ENCODE measurements at regions not wholly inside any gene's neighbourhood (a gene's known extent, or its start where the extent isn't known, plus 50 kb on each side); places are given as distances from the start of the nearest gene placed in this dataset.
A peak's percentile ranks its signal among the peaks of the same experiment; 100 is the strongest.

DNA sequence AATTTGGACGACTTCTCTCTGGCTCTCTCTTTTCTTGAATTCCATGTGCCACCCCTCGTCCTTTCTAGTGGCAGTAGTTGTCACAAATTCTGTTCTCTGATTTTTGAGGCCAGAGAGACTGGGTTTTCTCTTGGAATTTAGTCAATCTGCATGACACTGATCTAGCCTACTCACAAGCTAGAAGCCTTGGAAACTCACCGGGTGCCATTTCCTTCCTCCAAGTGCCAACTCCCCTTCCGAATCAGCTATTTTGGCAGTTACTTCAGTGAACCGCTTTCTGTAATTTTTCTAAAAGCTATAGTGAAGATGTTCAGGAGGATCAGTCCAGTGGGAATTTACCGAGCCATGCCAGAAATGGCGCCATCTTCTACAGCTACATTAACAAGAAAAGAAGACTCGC, 228.9 kb downstream of the PMP22 start:
- no peak for DNase-seq

DNA sequence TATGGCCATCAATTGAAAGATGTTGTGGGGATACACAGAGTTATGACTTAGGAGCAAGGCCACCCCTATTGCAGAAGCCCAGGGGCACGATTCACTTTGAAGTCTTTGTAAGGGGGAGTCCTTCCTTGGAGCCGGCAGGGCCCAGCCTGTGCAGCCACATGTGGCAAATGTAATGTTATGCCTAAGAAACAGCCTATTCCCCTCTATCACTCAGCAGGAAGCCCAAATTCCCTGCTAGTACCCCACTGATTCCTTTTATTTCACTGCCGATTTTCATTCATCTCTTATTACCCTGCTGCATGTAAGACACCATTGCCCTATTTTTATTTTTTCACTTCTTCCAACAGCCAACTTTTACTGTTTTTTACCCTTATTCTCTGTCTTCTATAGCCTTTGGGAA, 233.2 kb downstream of the PMP22 start:
- no peak for DNase-seq

DNA sequence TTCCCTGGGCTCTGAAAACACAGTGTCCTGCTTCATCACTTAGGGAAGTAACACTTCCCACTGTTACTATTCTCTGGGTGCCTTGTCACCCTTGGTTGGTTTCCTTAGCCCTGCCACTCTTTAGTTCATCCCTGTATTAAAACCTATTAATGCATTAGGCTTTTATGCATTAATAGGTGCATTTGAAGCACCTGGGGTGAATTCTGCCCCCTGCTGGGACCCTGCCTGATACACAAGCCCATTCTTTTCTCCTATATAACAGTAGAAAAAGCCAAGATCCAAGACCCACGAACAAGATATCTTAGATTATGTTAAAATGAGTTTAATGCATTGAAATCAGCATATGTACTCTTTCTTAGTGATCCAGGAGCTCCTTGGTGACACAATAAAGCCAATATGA, 235.7 kb downstream of the PMP22 start:
- no peak for DNase-seq

DNA sequence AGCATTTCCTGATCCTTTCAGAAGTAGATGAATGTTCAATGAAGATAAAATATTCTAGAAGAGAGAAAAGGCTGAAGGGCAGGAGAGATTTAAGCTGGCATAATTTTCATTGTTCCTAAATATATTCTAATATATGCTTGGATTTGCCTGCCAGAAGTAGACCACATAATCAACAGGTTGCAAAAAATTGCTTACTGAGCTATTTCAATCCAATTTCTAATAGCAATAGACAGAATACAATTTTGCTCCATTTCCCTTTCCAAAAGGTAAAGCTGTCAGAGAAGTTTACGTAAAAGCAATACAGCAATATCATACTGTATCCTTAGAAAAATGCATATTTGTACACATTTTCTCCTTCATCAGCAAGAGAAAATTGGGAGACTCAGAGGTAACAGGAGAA, 237.3 kb downstream of the PMP22 start:
- DNase-seq = no peak

DNA sequence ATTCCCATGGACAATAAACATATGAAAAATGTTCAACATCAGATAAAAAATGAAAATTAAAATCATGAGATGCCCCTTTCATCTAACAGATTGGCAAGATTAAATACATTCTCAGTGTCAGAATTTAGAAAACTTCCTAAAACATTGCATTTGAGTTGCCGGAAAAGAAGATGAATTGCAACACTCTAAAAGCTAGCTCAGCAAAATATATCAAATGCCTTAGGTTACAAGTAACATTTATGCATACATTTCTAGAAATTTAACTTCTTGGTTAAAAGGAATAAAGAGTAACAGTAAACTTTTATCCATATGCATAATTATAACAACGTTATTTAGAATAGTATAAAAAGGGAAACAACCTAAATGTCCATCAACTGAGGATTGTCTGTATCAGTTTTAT, 239.0 kb downstream of the PMP22 start:
- DNase-seq = no peak

DNA sequence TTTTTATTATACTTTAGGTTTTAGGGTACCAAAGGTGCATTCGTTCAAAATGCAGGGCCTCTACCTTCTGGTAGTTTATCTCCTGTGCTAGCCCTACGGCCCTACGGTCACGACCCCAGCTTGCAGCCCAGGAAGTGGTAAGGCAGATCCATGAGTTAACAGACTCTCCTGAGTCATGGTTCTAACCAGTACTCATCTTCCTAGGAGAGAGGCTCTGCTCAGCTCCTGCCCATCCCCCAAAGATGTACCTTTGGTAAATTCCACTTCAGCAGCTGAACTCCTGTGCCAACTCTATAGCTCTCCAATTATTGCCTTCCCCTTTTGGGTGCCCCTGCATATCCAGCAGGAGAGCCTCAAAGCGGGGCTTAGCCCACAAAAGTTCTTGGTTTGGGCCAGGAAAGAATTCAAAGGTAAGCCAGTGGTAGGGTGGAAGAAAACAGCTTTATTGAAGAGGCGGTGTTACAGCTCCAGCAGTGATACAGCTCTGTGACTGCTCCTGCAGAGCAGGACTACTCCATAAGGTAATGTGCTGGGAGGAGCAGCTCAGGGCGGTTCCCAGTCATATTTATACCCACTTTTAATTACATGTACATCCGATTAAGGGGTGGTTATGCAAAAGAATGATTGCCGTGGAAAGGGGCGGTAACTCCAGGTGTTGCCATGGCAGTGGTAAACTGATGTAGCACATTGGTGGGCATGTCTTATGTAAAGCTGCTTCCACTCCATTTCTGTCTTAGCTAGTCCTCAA, 241.4 kb downstream of the PMP22 start:
- peak; percentile 40 for DNase-seq

DNA sequence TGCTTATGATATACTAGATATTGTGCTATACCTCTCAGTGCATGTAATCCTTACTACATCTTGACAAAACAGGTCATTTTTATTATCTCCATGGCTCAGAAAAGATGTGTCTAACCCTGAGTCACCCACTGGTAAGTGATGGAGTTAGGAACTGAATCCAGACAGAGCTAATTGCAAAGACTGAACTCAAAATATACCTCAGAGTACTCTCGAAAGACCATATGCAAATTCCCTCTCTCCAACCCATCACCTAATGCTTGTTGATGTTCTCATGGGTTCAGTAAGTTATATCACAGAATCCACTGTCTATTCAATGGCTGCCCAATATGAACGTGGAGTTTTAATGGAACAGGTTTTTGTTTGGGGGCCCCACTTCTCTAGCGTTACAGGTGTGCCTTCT, 246.0 kb downstream of the PMP22 start:
- DNase-seq = no peak

DNA sequence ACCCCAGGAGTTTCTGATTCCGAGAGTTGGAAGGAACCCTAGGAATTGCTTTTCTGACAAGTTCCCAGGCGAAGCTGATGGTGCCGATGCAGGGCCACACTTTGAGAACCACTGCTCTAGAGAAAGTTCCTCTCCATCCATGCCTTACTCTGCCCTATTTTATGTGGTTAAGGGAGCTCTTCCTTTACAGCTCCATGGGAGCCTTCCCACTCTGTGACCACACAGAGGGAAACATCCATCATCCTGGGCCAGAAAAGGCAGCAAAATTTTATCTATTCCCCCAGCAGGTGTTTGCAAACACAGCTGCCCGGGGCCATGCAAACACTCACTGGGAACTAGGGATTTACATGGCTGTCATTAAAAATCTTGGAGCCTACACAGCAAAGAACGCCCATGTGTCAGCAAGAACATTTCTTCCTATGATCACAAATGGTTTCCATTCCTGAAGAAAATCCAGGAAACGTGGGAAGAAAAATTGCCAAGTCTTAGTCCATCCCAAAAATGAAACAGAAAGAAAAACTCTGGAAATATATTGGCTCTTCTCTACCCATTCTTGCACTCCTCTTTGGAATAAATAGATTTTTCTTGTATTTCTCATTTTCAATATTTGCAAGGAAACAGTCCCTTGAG, 252.7 kb downstream of the PMP22 start:
- no peak for DNase-seq

DNA sequence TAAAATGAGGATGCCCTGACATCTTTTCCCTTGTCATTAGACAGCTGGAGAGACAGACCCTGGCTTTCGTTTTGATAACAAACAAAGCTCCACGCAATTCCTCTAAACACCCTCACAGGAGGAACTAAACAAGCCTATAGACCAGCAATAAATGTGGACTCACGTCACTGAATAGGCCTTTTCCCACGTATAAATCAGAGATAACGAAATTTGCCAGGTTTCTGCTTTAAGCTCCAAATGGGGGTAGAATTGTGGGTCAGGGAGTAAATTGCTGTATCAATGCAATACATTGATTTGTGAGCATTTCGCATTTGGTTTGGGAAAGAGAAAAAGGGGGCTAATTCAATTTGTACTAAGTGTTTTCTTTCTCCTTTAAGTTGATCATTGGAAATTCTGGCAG, 256.0 kb downstream of the PMP22 start:
- no peak for DNase-seq

DNA sequence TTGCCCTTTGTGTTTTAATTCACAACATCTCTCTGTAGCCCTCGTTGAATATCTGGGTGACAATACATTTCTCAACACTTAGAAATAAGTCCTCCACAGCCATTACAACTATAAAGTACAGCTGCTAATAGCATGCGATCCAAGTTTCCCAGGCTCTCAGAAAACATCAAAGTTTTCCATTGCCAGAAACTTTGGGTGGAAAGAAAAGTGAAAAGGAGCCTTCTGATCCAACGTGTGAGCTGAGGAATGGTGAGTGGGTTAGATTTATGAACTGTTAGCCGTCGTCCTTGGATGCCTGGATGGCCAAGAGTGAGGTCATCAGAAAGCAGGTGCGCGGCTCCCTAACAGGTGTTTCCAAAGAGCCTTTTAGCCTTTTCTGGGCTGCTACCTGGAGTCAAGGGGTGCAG, 258.0 kb downstream of the PMP22 start:
- DNase-seq = no peak

DNA sequence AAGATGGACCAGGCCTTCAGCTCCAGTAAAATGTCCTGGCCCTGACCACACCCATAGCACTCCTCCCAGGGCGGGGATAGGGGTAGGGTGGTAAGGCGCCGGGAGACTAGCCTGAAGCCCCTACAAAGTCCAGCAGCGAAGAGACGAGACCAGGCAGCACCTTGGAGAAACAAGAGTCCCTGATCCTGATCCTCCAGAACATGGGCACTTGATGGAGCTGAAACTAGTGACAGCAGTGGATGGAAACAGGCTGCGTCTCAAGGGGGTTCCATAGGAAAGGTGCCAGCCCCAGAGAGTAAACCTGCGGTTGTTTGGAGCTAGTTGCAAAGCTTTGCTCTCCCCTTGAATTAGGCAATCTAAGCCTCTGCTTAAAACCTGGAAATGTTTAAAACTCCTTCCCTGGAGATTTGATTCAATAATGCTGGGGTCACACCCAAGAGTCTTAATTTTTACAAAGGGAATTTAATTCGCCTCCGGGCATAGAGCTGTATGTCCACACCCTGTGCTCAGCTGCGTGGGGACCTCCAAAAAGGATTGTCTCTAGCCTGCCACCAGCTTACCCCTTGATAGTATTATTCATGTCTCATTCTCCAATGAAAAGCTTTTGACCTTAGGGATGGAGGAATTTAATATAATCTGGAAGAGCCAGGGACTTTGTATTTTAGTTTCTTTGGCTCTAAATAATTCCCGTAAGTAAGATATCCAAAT, 258.6 kb downstream of the PMP22 start:
- DNase-seq = no peak

DNA sequence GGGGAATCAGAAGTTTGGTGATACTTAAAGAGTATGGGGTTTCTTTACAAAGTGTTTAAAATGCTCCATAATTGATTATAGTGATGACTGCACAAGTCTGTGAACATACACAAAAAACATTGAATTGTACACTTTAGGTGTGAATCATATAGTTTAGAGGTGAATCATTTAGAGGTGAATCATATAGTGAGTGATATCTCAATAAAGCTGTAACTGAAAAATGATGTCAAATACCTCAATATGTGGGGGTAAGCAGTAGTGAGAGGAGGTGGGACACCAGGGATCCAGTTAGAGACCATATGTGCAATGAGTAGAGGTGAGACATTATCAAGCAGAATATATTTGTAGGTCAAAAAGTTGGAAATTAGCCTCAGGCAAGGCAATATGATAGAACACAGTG, 264.5 kb downstream of the PMP22 start:
- DNase-seq = no peak

DNA sequence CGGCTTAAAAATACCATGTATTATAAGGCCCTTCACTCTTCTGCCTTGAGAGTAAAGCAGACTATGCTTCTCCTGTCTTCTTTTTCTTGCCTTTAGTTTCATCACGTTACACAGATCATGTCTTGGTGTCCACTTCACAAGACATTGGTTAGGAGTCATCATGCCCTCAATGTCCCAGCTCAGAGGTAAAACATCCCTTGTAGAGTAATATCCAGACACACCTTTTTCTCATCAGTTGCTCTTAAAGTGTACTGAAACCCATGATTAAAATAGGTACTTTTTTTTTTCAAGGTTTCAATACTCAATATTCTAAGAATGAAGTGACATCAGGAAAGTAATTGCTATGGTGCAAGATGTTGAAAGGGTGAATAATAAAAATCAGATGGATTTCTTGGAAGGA, 267.8 kb downstream of the PMP22 start:
- no peak for DNase-seq

DNA sequence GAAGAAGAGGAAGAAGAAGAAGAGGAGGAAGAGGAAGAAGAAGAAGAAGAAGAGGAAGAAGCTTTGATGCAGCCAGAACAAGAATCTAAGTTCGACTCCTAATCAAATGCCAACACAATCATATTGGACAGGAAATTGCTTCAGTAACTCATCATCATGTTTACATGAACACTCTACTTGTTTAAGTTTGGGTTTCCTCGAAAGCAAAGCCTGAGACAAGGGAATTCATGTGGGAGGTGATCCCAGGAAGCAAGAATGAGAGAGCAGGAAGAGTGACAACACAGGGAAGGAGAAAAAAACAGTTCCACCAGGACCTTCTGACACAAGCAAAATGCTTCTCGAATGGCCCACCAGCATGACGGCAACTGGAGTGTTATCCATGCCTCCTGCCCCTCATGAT, 279.0 kb downstream of the PMP22 start:
- no peak for DNase-seq

DNA sequence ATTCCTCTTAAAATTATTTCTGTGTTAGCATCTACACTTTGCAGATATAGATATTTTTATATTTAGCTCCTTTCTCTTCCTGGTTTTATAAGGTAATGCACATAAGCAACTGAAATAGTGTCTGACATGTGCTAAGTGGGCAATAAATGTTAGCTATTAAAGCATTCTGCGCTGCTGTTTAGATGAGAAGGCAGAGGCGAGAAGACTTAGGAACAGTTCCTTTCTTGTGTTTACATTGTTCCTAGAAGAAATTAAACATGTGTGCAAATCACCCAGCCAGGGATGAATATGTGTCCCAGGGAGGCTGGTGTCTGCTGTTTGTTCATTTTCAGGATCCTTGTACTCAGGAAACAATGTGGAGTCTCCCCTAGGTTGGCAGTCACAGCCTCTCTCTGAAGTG, 292.3 kb downstream of the PMP22 start:
- no peak for DNase-seq

DNA sequence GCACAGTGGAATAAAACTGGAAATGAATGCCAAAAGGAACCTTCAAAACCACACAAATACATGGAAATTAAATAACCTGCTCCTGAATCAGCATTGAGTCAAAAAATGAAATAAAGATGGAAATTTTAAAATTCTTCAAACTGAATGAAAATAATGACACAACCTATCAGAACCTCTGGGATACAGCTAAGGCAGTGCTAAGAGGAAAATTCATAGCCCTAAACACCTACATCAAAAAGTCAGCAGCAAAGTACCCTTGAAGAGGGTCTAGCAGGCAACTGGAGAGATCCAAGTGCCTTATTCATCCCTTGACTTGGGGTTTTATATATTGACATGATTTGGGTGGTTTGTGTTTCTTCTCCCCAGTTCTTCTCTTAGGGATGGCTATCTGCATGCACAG, 294.1 kb downstream of the PMP22 start:
- DNase-seq = no peak

DNA sequence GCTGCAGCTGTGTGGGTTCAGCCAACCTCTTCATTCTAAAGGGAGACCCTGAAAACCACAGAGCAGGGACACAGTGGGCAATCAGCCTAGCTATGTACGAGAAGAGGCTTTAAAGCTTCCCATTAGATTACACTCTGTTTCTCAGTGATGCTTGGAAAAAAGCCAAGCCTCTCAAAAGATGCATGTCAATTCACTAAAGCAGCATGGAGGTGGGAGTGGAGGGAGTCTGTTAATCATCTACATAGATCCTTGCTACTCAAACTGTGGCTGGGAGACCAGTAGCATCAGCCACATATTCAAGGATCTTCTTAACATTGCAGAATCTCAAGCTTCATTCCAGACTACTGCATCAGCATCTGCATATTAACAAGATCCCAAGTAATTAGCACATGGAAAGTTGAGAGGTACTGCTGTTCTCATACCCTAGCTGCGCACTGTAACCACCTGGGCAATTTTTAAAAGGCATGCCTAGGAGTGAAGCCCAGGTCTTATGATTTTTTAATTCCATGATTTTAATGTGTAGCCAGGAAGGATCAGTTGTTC, 305.9 kb downstream of the PMP22 start:
- no peak for DNase-seq

DNA sequence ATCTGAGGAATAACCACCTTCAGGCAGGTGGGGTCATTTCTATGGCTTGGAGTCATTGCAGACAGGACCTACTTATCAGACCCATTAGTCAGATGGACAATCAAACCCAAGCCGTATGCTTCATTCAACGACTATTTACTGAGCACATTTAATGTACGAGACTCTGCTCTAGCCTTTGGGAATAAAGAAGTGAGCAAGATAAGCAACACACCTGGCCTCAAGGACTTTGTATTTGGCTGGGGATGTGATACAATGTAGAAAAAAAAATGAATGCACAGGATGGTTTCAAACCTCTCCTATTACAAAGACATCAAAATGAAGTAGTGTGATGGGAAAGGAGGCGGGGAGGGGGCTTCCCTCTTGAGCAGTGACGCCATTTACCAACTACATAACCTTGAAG, 311.7 kb downstream of the PMP22 start:
- no peak for DNase-seq

DNA sequence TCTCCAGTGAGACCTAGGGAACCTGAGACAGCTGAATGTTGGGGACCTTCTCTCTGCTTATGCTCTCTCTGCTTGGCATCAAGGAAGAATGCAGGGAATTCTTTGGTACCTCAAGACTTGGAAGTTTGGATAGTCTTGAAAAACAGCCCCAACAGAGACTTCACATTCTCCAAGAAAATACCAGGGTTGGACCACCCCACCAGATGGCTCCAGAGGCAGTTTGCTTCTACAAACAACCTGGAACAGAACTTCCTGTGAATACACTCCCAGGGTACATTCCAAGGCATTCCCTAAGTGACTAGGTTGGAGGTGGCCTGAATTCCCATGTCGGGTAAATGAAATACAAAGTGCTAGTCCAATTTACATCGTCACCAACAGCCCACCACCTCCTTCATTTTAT, 314.4 kb downstream of the PMP22 start:
- no peak for DNase-seq

DNA sequence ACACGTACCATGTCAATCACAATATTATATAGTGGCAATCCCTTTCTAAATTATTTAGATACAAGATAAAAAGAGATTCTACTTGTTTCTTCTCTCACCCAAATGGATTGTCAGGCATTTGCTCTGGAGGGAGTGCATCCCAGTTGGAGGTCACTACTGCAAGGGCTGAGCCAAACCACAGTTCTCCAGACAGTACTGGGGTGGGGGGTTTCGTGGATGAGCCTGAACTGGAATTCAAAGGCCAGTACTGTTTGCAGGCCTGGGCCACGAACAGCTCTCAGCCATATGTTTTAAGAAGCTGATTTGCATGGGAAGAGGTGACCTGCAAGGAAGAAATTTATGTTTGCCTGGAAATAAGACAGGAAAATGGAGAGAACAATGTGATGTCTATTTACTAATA, 314.9 kb downstream of the PMP22 start:
- no peak for DNase-seq

DNA sequence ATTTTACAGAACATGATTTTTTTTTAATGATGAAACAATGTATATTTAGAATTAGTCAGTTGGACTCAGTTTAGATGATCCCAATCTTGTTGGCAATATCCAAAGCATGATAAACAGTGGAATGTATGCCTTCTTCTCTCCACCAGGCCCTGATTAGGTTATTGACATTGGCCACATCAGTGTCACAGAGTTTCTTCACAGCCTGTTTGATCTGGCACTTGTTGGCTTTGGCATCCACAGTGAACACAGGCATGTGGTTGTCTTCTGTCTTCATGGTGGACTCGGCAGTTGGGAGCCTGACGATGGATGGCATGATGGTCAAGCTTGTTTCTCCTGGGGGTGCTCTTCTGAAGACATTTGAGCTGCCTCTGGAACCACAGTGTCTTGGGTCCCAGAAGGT, 317.5 kb downstream of the PMP22 start:
- no peak for DNase-seq

DNA sequence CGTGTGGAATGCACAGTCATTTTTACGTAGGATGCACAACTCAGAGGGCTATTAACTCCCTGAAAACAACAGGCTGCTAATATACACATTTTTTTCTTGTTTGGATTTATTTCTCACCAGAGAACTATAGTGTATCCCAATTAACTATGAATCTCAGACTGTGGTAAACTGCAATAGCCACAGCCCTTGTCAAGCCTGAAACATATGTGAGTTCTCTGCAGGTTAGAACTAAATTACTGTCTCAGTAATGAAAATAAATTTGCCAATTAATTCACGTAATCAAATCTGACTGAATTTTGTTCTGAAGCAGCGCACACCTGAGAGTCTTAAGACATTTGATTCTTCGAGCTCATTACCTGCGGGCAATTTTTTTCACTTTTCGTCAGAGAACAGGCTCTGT, 318.6 kb downstream of the PMP22 start:
- DNase-seq = no peak

DNA sequence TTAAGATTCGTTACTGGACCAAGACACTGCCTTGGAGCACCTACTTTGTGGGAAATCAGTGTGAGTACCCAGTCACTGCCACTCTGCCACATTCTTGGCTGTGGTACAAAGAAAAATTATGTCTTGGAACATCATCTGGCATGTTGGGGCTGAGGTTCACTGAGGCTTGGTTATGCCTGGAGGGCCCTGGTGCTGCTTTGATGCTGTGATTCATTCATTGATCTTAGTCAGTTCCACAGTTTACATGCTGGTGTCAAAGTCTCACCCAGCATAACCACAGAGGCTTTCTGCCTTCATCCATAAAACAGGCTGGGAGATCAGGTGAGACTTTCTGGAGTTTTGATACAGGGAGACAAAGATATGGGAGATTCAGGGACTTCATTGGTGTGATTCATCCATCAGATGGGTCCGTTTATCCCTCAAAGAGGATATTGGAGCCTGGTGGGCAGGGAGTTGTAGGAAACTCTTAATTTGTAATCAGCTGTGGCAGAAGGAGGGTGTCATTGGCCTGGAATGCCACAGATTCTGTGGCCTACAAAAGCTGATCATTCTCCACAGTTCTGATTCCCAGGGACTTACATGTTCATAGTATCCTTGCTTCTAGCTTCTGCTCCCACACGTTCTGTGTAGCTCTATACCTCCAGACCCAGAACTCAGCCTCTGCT, 322.5 kb downstream of the PMP22 start:
- no peak for DNase-seq

DNA sequence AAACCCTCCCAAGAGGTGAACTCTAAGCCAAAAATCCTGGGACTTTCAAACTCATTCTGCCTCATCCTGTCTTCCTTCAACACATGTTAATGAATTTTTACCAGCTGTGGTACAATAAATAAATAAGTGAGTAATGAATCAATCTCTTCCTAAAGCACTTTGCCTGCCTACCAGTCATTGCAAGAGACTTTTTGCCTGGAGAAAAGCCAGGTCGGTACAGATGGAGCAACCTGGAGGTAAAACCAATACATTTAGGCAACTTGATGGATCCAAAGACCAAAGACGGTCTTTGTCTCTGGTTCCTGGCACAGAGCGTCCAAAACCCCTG, 324.2 kb downstream of the PMP22 start:
- no peak for DNase-seq

Data from OCI-M1 (cell line).